ENCODE measurements at regions not wholly inside any gene's neighbourhood (a gene's known extent, or its start where the extent isn't known, plus 50 kb on each side); places are given as distances from the start of the nearest gene placed in this dataset.

GRCh38 chr5:153905219-153905618 is 133.5 kb downstream of the FAM114A2 start:
- Histone ChIP-seq H3K4me1 (no peaks in the 10 kb centered on the region), H3K36me3 (ENCODE audit: control insufficient read depth, insufficient read depth, low read length) (no peaks in the 10 kb centered on the region), H3K4me3 (ENCODE audit: low read depth, low read length) (no peak overlapping the region), H3K9me3 (no peaks in the 10 kb centered on the region), H3K27me3 (replicated peaks; ENCODE audit: control insufficient read depth, insufficient read depth, low read length) (no peaks in the 10 kb centered on the region)
- Mint-ChIP-seq H3K9me3 (ENCODE audit: unreplicated experiment) (no peaks in the 10 kb centered on the region), H3K4me3 (ENCODE audit: unreplicated experiment) (no peak overlapping the region), H3K27ac (ENCODE audit: unreplicated experiment) (no peak overlapping the region), H3K27me3 (ENCODE audit: insufficient read depth, unreplicated experiment) (peaks cover 7% of the 10 kb centered on the region), H3K4me1 (ENCODE audit: low read depth, unreplicated experiment) (no peaks in the 10 kb centered on the region), H3K36me3 (ENCODE audit: insufficient read depth, unreplicated experiment) (no peaks in the 10 kb centered on the region)
- no TSS peak for BruUV-seq (replicated peaks)
- POLR2A ChIA-PET, result no interaction called here
- no peak for DNase-seq
- intact Hi-C loops (cut with micrococcal nuclease; ENCODE audit: unreplicated experiment), result no loop called here
- no peak for TF ChIP-seq CTCF (IDR thresholded peaks at IDR 0.05; ENCODE audit: insufficient read depth in 1 of 2, low read depth in 1 of 2, low read length in 1 of 2, severe bottlenecking in 1 of 2, unreplicated experiment in 1 of 2)
- CTCF ChIA-PET, result interaction anchor here (0.7 kb wide), 1 partner anchor 78 kb away, joined by 3 read pairs; no protein-coding TSS in a partner anchor

GRCh38 chr5:153903321-153903720 is 135.4 kb downstream of the FAM114A2 start:
- POLR2A ChIA-PET, result no interaction called here

GRCh38 chr5:153902016-153902415 is 136.7 kb downstream of the FAM114A2 start:
- POLR2A ChIA-PET, result no interaction called here

More at GRCh38 chr5:153903321-153903720, 135.4 kb downstream of the FAM114A2 start:
- Histone ChIP-seq H3K4me3 (ENCODE audit: low read depth, low read length) (no peak overlapping the region), H3K9me3 (no peaks in the 10 kb centered on the region), H3K4me1 (no peaks in the 10 kb centered on the region), H3K36me3 (ENCODE audit: control insufficient read depth, insufficient read depth, low read length) (no peaks in the 10 kb centered on the region), H3K27me3 (replicated peaks; ENCODE audit: control insufficient read depth, insufficient read depth, low read length) (no peaks in the 10 kb centered on the region)
- no peak for DNase-seq
- no peak for TF ChIP-seq CTCF (IDR thresholded peaks at IDR 0.05; ENCODE audit: insufficient read depth in 1 of 2, low read depth in 1 of 2, low read length in 1 of 2, severe bottlenecking in 1 of 2, unreplicated experiment in 1 of 2)
- BruUV-seq (replicated peaks), result no TSS peak
- CTCF ChIA-PET, result no interaction called here
- Mint-ChIP-seq H3K36me3 (ENCODE audit: insufficient read depth, unreplicated experiment) (no peaks in the 10 kb centered on the region), H3K27ac (ENCODE audit: unreplicated experiment) (no peak overlapping the region), H3K4me3 (ENCODE audit: unreplicated experiment) (no peak overlapping the region), H3K4me1 (ENCODE audit: low read depth, unreplicated experiment) (no peaks in the 10 kb centered on the region), H3K27me3 (ENCODE audit: insufficient read depth, unreplicated experiment) (peaks cover 8% of the 10 kb centered on the region), H3K9me3 (ENCODE audit: unreplicated experiment) (no peaks in the 10 kb centered on the region)
- intact Hi-C loops (cut with micrococcal nuclease; ENCODE audit: unreplicated experiment), result no loop called here

More at GRCh38 chr5:153902016-153902415, 136.7 kb downstream of the FAM114A2 start:
- CTCF ChIA-PET, result no interaction called here
- no peaks in the 10 kb centered on the region for H3K27me3 ChIP-seq (replicated peaks; ENCODE audit: control insufficient read depth, insufficient read depth, low read length)
- no peaks in the 10 kb centered on the region for H3K4me1 ChIP-seq
- H3K9me3 ChIP-seq, result no peaks in the 10 kb centered on the region
- Mint-ChIP-seq H3K36me3 (ENCODE audit: insufficient read depth, unreplicated experiment) (no peaks in the 10 kb centered on the region), H3K4me1 (ENCODE audit: low read depth, unreplicated experiment) (no peaks in the 10 kb centered on the region), H3K4me3 (ENCODE audit: unreplicated experiment) (no peak overlapping the region), H3K27ac (ENCODE audit: unreplicated experiment) (no peak overlapping the region), H3K9me3 (ENCODE audit: unreplicated experiment) (no peaks in the 10 kb centered on the region), H3K27me3 (ENCODE audit: insufficient read depth, unreplicated experiment) (peaks cover 16% of the 10 kb centered on the region)
- no peak for TF ChIP-seq CTCF (IDR thresholded peaks at IDR 0.05; ENCODE audit: insufficient read depth in 1 of 2, low read depth in 1 of 2, low read length in 1 of 2, severe bottlenecking in 1 of 2, unreplicated experiment in 1 of 2)
- DNase-seq, result no peak
- BruUV-seq (replicated peaks), result no TSS peak
- intact Hi-C loops (cut with micrococcal nuclease; ENCODE audit: unreplicated experiment), result no loop called here
- no peaks in the 10 kb centered on the region for H3K36me3 ChIP-seq (ENCODE audit: control insufficient read depth, insufficient read depth, low read length)
- no peak overlapping the region for H3K4me3 ChIP-seq (ENCODE audit: low read depth, low read length)

Measured in Caco-2 (cell line).